SU-DHL-6 (cell line): ENCODE measurements at regions not wholly inside any gene's neighbourhood (a gene's known extent, or its start where the extent isn't known, plus 50 kb on each side); places are given as distances from the start of the nearest gene placed in this dataset.

ENCODE experiments used
- H2AFZ ChIP-seq: fragments of 200-600 bp; sonication (generic); 2 replicates; pipeline ENCODE4 v1.6.1; 2014; ENCODE audit warnings: low read depth, mild to moderate bottlenecking, moderate library complexity, mixed read lengths, antibody characterized with exemption, low read length; ENCODE audit not compliant: severe bottlenecking
- H3F3A ChIP-seq: fragments of 200-600 bp; shearing (Covaris generic); 2 replicates; pipeline ENCODE4 v1.6.0; 2016; ENCODE audit warnings: antibody characterized with exemption, mild to moderate bottlenecking; ENCODE audit not compliant: insufficient read depth
- H3K27ac ChIP-seq: fragments of 200-600 bp; sonication (generic); 2 replicates; pipeline ENCODE4 v1.5.1; 2016; ENCODE audit warnings: low read depth, mild to moderate bottlenecking, low read length, moderate library complexity, mixed read lengths
- H3K27me3 ChIP-seq: fragments of 200-600 bp; sonication (generic), shearing (Covaris generic); 2 replicates; pipeline ENCODE4 v1.6.0; 2014; ENCODE audit warnings: mild to moderate bottlenecking, low read length
- H3K36me3 ChIP-seq: fragments of 200-600 bp; sonication (generic); 2 replicates; pipeline ENCODE4 v1.6.1; 2014; ENCODE audit warnings: mild to moderate bottlenecking, low read length, mixed read lengths
- H3K4me2 ChIP-seq: fragments of 300-600, 200-600 bp; shearing (Covaris generic), sonication (generic); 2 replicates; pipeline ENCODE4 v1.6.0; 2014; ENCODE audit warnings: low read length, low read depth, mild to moderate bottlenecking; ENCODE audit not compliant: poor library complexity, severe bottlenecking
- H3K4me3 ChIP-seq: fragments of 200-600 bp; sonication (generic); 2 replicates; pipeline ENCODE4 v1.5.1; 2014; ENCODE audit warnings: antibody characterized with exemption, low read length, mild to moderate bottlenecking, mixed read lengths; ENCODE audit not compliant: insufficient read depth, poor library complexity, severe bottlenecking
- H3K79me2 ChIP-seq: fragments of 200-600 bp; sonication (generic); 2 replicates; pipeline ENCODE4 v1.6.1; 2014; ENCODE audit warnings: mild to moderate bottlenecking, low read length, moderate library complexity; ENCODE audit not compliant: insufficient read depth
- H3K9ac ChIP-seq: fragments of 200-600 bp; sonication (generic); 2 replicates; pipeline ENCODE4 v1.7.0; 2014; ENCODE audit warnings: mild to moderate bottlenecking, low read length
- H3K9me2 ChIP-seq: fragments of 200-600 bp; sonication (generic); replicated peaks from 2 replicates; pipeline ENCODE4 v1.6.1; 2014; ENCODE audit warnings: low read length; ENCODE audit not compliant: insufficient read depth
- H3K9me3 ChIP-seq: fragments of 200-600 bp; sonication (generic); 2 replicates; pipeline ENCODE4 v1.6.1; 2014; ENCODE audit warnings: low read length, mixed read lengths; ENCODE audit not compliant: insufficient read depth
- H4K20me1 ChIP-seq: fragments of 200-600 bp; sonication (generic); 2 replicates; pipeline ENCODE4 v1.6.1; 2014; ENCODE audit warnings: low read depth, mild to moderate bottlenecking, antibody characterized with exemption, low read length, moderate library complexity, mixed read lengths
- EZH2phosphoT487 ChIP-seq: fragments of 200-600 bp; sonication (generic), shearing (Covaris generic); conservative IDR thresholded peaks from 2 replicates; pipeline ENCODE4 v1.6.1; 2018; ENCODE audit warnings: mild to moderate bottlenecking, antibody characterized with exemption, low read length, moderate library complexity, mixed read lengths
- TF ChIP-seq, protein P1 (sequence below): fragments of 200-600 bp; sonication (generic); IDR thresholded peaks from one replicate; pipeline ENCODE4 v1.5.1; 2017; ENCODE audit warnings: antibody characterized with exemption, mild to moderate bottlenecking, low read length, moderate library complexity; ENCODE audit not compliant: insufficient read depth, poor library complexity, severe bottlenecking

DNA sequence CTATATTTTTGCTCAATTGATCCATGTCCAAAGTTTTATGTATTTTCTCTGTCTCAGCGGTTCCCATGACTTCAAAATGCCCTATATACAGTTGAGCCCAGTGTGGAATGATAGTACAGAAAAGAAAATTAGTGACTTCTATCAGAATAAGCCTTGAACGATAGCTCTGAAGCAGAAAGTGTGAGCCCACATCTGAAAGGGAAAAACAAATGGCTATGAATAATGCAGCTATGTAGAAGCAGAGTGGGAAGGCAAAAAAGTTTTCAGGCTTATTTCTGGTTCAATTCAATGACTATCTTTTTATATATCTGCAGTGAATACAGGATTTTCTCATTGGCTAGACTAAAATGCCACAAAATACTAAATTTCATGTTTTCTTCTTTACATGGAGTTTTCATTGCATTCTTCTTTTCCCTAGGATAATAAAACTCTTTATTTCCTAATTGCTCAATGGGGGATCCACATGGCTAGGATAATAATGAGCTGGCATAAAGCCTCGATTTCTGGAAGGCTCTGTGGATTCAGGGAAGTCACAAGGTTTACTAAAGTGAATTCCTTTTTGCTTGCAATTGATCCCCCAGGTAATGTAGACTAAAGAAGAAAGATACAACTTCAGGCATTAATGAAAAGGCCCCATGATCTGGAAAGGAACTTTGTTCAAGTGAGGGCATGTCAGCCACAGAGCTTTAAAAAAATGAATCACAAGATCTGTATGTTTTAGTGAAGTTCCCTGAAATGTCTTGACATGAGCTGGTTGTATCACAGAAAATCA lies 377.0 kb upstream of the RIOK2 start:
- H3F3A ChIP-seq: no peaks in the 10 kb centered on the region
- no peaks in the 10 kb centered on the region for H3K27me3 ChIP-seq
- no peaks in the 10 kb centered on the region for H3K9me2 ChIP-seq
- no peak overlapping the region for H3K4me2 ChIP-seq
- H3K27ac ChIP-seq: no peak overlapping the region
- H3K79me2 ChIP-seq: no peaks in the 10 kb centered on the region
- no peak overlapping the region for H2AFZ ChIP-seq
- no peaks in the 10 kb centered on the region for H4K20me1 ChIP-seq
- no peaks in the 10 kb centered on the region for H3K36me3 ChIP-seq
- no peak overlapping the region for H3K9ac ChIP-seq
- TF ChIP-seq EZH2phosphoT487: no peak
- TF ChIP-seq, protein P1, sequence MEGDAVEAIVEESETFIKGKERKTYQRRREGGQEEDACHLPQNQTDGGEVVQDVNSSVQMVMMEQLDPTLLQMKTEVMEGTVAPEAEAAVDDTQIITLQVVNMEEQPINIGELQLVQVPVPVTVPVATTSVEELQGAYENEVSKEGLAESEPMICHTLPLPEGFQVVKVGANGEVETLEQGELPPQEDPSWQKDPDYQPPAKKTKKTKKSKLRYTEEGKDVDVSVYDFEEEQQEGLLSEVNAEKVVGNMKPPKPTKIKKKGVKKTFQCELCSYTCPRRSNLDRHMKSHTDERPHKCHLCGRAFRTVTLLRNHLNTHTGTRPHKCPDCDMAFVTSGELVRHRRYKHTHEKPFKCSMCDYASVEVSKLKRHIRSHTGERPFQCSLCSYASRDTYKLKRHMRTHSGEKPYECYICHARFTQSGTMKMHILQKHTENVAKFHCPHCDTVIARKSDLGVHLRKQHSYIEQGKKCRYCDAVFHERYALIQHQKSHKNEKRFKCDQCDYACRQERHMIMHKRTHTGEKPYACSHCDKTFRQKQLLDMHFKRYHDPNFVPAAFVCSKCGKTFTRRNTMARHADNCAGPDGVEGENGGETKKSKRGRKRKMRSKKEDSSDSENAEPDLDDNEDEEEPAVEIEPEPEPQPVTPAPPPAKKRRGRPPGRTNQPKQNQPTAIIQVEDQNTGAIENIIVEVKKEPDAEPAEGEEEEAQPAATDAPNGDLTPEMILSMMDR: no peak
- no peaks in the 10 kb centered on the region for H3K9me3 ChIP-seq
- no peak overlapping the region for H3K4me3 ChIP-seq

DNA sequence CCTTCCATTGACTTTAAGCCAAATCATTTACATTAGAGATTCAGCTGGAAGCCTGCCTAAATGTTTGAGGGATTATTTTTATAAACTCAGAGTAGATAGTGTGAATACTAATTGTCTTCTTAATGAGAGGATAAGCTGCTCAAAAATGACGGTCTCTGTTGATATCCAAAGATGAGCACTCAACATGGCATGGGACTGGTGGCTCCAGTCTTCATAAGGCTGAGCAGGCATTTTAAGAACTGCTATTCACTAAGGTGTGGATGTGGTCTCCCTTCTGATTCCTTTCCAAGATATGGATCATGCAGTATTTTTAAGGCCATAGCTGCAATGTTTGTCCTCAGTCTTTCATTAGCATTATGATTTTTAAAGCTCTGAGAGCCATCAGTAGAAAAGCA lies 377.5 kb upstream of the RIOK2 start:
- Histone ChIP-seq H3K79me2 (no peaks in the 10 kb centered on the region), H3K4me2 (no peak overlapping the region), H3K27ac (no peak overlapping the region), H3K36me3 (no peaks in the 10 kb centered on the region), H3K9ac (no peak overlapping the region), H3K9me2 (no peaks in the 10 kb centered on the region), H3K4me3 (no peak overlapping the region), H3K27me3 (no peaks in the 10 kb centered on the region), H3K9me3 (no peaks in the 10 kb centered on the region), H2AFZ (no peak overlapping the region), H3F3A (no peaks in the 10 kb centered on the region), H4K20me1 (no peaks in the 10 kb centered on the region)
- no peak for TF ChIP-seq EZH2phosphoT487
- TF ChIP-seq, protein P1: no peak

DNA sequence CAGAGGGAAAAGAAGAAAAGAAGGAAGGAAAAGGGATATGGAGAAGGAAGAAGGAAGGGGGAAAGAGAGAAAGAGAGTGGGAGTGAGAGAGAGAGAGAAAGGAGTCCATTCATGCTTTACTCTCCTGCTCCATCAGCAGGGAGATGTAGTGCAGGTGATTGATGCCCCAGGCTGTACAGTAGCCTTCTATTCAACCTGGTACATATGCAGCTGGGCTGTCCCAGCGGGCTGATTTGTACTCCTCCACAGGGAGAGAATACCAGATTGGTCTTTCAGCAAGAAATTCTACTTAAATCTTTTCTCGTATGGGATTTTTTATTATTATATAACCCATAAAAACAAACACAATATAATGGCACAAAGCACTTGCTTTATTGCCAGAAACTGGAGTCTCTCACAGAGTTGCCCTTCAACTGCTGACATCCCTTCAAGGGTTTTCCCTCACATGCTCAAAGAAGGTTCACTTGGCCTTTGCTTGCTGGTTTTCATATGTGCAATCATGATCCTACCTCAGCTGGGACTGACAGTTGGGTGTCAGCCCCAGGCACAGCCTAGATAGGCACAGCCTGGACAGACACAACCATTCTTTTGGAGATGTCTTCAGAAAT lies 380.1 kb upstream of the RIOK2 start:
- H3K9ac ChIP-seq: no peak overlapping the region
- no peak overlapping the region for H2AFZ ChIP-seq
- H3K9me2 ChIP-seq: no peaks in the 10 kb centered on the region
- H3K36me3 ChIP-seq: no peaks in the 10 kb centered on the region
- H3K4me2 ChIP-seq: no peak overlapping the region
- no peaks in the 10 kb centered on the region for H3F3A ChIP-seq
- H3K79me2 ChIP-seq: no peaks in the 10 kb centered on the region
- no peak overlapping the region for H3K4me3 ChIP-seq
- H3K9me3 ChIP-seq: no peaks in the 10 kb centered on the region
- H3K27me3 ChIP-seq: no peaks in the 10 kb centered on the region
- TF ChIP-seq, protein P1: no peak
- TF ChIP-seq EZH2phosphoT487: no peak
- no peak overlapping the region for H3K27ac ChIP-seq
- no peaks in the 10 kb centered on the region for H4K20me1 ChIP-seq
